Tibial artery (tissue), 4 donors: ENCODE measurements at regions not wholly inside any gene's neighbourhood (a gene's known extent, or its start where the extent isn't known, plus 50 kb on each side); places are given as distances from the start of the nearest gene placed in this dataset.
"Not testable (repeated sequence)": the region's sequence is repeated elsewhere in the genome, so short reads cannot be mapped to it uniquely, and the experiment has no call there.

Experiments
- DNase-seq, 2 donors: peaks; one replicate each; pipeline ENCODE4 v3.0.0-alpha.2; 2019
- H3K27ac ChIP-seq, 2 donors: fragments of 200-600 bp; sonication (generic) in 1 of 2; 1 replicate in 1 of 2; 2 replicates in 1 of 2; pipeline ENCODE4 v1.5.1; 2018 to 2019; ENCODE audit warnings: mild to moderate bottlenecking in 1 of 2
- H3K27me3 ChIP-seq, 2 donors: fragments of 200-600 bp; sonication (generic) in 1 of 2; one replicate each; pipeline versions ENCODE4 v1.5.1 to v1.6.0; 2016 to 2019
- H3K36me3 ChIP-seq, 3 donors: fragments of 200-600 bp; sonication (generic) in 2 of 3; one replicate each; pipeline ENCODE4 v1.5.1; 2016 to 2019; ENCODE audit warnings: mild to moderate bottlenecking in 2 of 3
- H3K4me1 ChIP-seq, 4 donors: fragments of 200-600 bp; sonication (generic) in 2 of 4; 1 replicate in 3 of 4; 2 replicates in 1 of 4; pipeline ENCODE4 v1.5.1; 2016 to 2019
- H3K4me3 ChIP-seq, 2 donors: fragments of 200-600 bp; sonication (generic) in 1 of 2; 1 replicate in 1 of 2; 2 replicates in 1 of 2; pipeline ENCODE4 v1.5.1; 2018 to 2019; ENCODE audit warnings: mild to moderate bottlenecking in 2 of 2
- H3K9me3 ChIP-seq, 3 donors: fragments of 200-600 bp; sonication (generic) in 1 of 3; one replicate each; pipeline ENCODE4 v1.5.1; 2016 to 2019
- intact Hi-C: fragments of 100-400 bp; cut with DNase I; formaldehyde crosslinking; loops from one replicate; pipeline ENCODE4 v1.15.0; 2023; ENCODE audit warnings: low total_unique reads
- TF ChIP-seq, protein P1 (sequence below), 2 experiments: fragments of 200-600 bp in 1 of 2; fragments of 450-650 bp in 1 of 2; IDR thresholded peaks; one replicate each; pipeline ENCODE4 v1.5.1; 2017 to 2019; ENCODE audit warnings: antibody characterized with exemption in 2 of 2, mild to moderate bottlenecking in 1 of 2, moderate library complexity in 1 of 2

DNA sequence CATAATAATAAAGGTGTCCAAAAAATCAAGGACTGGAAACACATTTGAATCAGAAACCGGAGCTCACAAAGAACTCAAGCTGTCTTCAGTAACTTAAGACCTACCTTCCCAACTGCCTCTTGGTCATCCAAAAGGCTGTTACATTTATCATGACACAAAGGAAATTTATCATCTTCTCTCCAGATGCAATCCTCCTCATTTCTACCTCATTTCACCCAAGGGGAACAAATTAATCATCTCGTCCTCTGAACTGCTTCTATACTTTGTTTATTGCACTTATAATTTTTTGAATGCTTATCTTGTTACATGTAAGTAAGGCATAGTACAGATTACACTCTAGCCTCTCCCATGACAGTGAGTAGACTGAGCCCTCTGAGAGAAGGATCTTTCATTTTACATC lies 105.1 kb upstream of the RGPD4 start:
- intact Hi-C loops, result no loop called here
- no peak overlapping the region for H3K4me3 ChIP-seq

DNA sequence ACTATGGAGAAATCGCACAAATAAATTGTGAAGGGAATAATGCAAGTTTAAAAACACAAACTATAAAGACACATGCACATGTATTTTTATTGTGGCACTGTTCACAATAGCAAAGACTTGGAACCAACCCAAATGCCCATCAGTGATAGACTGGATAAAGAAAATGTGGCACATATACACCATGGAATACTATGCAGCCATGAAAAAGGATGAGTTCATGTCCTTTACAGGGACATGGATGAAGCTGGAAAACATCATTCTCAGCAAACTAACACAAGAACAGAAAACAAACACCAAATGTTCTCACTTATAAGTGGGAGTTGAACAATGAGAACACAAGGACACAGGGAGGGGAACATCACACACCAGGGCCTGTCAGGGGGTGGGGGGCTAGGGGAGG lies 100.9 kb upstream of the RGPD4 start:
- H3K9me3 ChIP-seq, H3K27me3 ChIP-seq, H3K4me3 ChIP-seq, intact Hi-C loops, H3K36me3 ChIP-seq, DNase-seq, H3K4me1 ChIP-seq, H3K27ac ChIP-seq: not testable (repeated sequence)

More for the DNA sequence above, 105.1 kb upstream of the RGPD4 start:
- TF ChIP-seq, protein P1, sequence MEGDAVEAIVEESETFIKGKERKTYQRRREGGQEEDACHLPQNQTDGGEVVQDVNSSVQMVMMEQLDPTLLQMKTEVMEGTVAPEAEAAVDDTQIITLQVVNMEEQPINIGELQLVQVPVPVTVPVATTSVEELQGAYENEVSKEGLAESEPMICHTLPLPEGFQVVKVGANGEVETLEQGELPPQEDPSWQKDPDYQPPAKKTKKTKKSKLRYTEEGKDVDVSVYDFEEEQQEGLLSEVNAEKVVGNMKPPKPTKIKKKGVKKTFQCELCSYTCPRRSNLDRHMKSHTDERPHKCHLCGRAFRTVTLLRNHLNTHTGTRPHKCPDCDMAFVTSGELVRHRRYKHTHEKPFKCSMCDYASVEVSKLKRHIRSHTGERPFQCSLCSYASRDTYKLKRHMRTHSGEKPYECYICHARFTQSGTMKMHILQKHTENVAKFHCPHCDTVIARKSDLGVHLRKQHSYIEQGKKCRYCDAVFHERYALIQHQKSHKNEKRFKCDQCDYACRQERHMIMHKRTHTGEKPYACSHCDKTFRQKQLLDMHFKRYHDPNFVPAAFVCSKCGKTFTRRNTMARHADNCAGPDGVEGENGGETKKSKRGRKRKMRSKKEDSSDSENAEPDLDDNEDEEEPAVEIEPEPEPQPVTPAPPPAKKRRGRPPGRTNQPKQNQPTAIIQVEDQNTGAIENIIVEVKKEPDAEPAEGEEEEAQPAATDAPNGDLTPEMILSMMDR (IDR thresholded peaks at IDR 0.05), result no peak
- Histone ChIP-seq H3K36me3 (no peaks in the 10 kb centered on the region), H3K4me1 (no peaks in the 10 kb centered on the region), H3K9me3 (no peaks in the 10 kb centered on the region), H3K27me3 (no peaks in the 10 kb centered on the region), H3K27ac (no peak overlapping the region)
- no peak for DNase-seq

DNA sequence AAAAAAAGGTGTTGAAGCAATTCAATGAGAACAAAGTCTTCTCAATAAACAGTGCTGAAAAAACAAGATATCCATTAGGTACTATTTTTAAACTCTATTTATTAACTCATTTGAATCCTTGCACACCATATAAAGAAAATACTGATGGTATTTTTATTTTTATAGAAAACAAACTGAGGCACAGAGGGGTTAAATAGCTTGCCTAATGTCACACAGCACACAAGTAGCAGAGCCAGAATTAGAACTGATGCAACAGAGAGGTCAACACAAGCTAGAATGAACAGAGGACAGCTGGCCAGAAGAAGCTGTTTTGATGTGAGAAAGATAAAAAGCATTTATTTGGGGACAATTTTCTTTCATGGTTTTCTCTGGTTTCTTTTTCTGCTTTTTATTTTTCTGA lies 99.4 kb upstream of the RGPD4 start:
- no peaks in the 10 kb centered on the region for H3K9me3 ChIP-seq
- intact Hi-C loops, result no loop called here
- no peaks in the 10 kb centered on the region for H3K4me1 ChIP-seq
- no peak for DNase-seq
- no peaks in the 10 kb centered on the region for H3K36me3 ChIP-seq
- H3K27ac ChIP-seq, result no peak overlapping the region
- no peaks in the 10 kb centered on the region for H3K27me3 ChIP-seq
- TF ChIP-seq, protein P1 (IDR thresholded peaks at IDR 0.05), result no peak
- no peak overlapping the region for H3K4me3 ChIP-seq

DNA sequence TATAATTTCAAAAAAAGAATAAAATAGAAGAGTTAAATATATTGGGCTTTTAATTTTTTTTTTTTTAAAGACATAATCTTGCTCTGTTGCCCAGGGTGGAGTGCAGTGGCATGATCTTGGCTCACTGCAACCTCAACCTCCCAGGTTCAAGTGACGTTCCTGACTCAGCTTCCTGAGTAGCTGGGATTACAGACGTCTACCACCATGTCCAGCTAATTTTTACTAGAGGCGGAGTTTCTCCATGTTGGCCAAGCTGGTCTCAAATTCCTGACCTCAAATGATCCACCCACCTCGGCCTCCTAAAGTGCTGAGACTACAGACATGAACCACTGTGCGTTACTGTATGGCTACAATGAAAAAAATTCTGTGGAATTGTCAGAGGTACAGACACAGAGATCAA lies 98.1 kb upstream of the RGPD4 start:
- Histone ChIP-seq H3K36me3 (no peaks in the 10 kb centered on the region), H3K4me1 (no peaks in the 10 kb centered on the region), H3K9me3 (no peaks in the 10 kb centered on the region), H3K27ac (no peak overlapping the region), H3K27me3 (no peaks in the 10 kb centered on the region), H3K4me3 (no peak overlapping the region)
- no peak for DNase-seq
- intact Hi-C loops, result no loop called here
- TF ChIP-seq, protein P1 (IDR thresholded peaks at IDR 0.05), result no peak

DNA sequence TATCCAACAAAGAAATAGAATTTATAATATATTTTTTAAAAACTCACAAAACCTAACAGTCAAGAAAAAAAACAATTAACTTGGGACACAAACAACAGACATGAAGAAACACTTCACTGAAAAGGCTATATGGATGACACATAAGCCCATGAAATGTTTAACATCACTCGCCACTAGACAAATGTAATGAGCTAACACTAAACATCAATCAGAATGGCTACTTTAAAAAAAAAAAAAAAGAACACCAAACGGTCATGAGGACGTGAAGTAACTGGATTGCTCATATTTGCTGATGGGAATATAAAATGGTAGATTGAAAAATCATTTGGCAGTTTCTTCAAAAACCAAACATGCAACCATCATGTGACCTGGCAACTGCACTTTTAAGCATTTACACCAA lies 97.3 kb upstream of the RGPD4 start:
- Histone ChIP-seq H3K27ac (no peak overlapping the region), H3K9me3 (no peaks in the 10 kb centered on the region), H3K4me1 (no peaks in the 10 kb centered on the region), H3K27me3 (no peaks in the 10 kb centered on the region), H3K36me3 (no peaks in the 10 kb centered on the region), H3K4me3 (no peak overlapping the region)
- TF ChIP-seq, protein P1 (IDR thresholded peaks at IDR 0.05), result no peak
- intact Hi-C loops, result no loop called here
- DNase-seq, result no peak

DNA sequence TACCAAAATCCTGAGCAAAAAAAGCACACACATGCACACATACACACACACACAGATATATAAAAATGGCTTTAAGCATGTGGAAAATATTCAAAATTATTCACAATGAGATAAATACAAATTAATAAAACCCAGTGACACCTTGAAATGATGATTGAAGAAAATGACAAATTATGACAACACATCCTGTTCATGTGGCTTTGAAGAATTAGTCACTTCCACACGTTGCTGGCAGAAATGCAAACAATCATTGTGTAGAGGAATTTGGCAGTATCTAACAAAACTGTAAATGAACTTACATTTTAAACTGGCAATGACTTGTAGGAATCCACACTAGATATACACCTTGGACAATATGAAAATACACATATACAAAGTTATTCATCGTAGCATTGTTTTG lies 95.8 kb upstream of the RGPD4 start:
- Histone ChIP-seq H3K27ac (no peak overlapping the region), H3K27me3 (no peaks in the 10 kb centered on the region), H3K36me3 (no peaks in the 10 kb centered on the region), H3K9me3 (no peaks in the 10 kb centered on the region), H3K4me3 (no peak overlapping the region), H3K4me1 (no peaks in the 10 kb centered on the region)
- no peak for DNase-seq
- TF ChIP-seq, protein P1 (IDR thresholded peaks at IDR 0.05), result no peak
- intact Hi-C loops, result no loop called here
